Activated CD4-positive, alpha-beta T cell treated with anti-CD3 and anti-CD28 coated beads, Interleukin-2, amount 50 U/mL, for 48 hours (primary cell): ENCODE measurements at regions not wholly inside any gene's neighbourhood (a gene's known extent, or its start where the extent isn't known, plus 50 kb on each side); places are given as distances from the start of the nearest gene placed in this dataset.
"Not testable (repeated sequence)": the region's sequence is repeated elsewhere in the genome, so short reads cannot be mapped to it uniquely, and the experiment has no call there.

Experiments used
- DNase-seq, 2 experiments: peaks; one replicate each; pipeline ENCODE4 v3.0.0-alpha.2; 2020

DNA sequence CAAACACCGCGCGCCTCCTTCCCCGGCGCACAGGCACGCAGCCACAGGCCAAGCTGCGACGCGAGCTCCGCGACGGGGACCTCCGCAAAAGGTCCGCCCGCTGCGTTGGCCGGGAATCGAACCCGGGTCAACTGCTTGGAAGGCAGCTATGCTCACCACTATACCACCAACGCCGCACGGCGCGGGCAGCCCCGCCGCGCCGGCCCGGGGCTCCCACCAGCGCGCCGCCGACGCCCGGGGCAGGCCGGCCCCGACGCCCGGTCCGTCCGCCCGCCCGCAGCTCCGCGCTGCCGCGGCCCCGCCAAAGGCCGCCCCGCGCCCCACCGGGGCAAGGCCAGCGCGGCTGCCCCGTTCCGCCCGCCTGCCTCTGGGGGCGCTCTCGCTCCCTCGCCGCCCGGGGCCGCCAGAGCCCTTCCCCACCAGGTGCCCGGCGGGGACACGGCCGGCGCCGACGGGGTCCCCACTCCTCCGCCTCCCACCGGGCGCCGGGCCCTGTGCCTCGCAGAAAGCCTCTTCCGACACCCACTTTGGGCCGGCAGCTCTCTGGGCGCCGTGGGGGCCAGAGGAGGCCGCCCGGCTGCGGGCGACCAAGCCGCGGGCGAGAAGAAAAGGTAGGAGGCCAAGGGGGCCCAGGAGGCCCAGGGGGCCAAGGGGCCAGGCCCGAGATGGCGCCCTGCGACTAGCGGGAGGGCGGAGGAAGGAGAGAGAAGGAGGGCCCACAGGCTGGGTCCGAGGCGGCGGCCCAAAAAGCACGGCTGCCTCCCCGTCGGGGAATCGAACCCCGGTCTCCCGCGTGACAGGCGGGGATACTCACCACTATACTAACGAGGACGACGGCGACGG is 50.2 kb upstream of the FCGR2A start:
- DNase-seq, result not testable (repeated sequence)

DNA sequence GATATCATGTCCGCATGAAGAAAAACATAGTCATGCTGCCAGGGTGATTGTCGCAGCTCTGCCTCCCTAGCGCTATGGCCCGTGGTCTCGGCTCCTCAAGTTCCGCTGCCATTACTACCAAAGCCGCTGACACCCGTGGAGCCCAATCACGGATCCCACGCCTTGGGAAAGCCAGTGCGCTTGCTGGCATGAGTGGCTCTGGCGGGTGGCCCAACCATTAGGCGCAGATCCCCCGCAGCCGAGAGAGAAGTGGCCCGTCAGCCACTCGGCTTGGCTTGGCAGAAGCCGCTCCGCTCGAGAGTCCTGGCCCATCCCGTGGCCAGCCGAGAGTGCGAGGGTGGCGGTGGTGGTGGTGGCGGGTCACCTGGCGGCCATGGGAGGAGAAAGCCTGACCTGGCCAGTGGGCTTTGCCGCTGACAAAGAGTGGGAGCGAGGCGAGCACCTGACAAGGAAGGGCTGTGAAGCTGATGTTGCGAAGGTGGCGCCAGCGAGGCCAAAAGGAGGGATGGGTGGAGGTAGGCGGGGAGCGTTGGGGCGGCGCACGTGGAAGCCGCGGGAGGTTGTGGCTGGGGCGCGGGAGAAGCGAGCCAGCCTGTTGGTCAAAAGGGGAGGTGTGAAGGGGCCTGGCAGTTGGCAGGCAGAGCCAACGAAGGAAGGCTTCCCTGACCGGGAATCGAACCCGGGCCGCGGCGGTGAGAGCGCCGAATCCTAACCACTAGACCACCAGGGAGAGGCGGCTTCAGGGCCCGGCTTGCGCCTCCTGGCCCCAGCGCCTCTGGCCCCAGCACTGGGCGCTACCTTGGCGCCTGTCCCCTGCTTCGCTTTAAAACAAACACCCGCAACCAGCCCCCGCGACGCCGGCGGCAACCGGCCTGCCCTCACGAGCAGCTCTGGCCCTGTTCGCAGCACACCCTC is 51.0 kb upstream of the FCGR2A start:
- DNase-seq, result peak; percentile 30 to 41

DNA sequence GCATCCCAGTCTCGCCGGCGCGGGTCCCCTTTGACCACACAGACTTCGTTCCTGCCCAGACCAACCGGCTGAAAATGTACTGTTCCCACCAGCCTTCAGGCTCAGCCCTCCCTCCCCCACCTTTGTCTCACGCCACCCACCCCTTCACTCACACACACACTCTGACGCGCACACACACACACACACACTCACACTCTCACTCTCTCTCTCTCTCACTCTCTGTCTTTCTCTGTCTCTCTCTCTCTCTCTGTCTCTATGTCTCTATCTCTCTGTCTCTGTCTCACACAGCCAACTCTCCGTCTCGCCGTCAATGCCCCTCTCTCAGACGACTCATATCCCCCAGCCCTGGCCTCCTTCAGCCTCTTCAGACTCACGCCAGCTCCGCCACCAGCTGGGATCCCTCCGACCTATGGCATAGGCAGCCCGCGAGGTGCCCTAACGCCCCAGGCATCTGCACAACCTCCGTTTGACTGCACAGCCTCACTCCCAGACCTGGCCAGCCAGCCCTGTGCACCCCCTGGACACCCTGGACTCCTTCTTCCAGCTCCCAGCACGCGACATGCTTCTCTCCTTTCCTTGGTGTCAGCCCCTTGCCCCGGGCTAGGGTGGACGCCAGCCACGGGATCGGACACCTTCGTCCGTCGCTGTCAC is 53.4 kb upstream of the FCGR2A start:
- not testable (repeated sequence) for DNase-seq

GRCh38 chr1:161447760-161448332 is 57.4 kb upstream of the FCGR2A start:
- not testable (repeated sequence) for DNase-seq

DNA sequence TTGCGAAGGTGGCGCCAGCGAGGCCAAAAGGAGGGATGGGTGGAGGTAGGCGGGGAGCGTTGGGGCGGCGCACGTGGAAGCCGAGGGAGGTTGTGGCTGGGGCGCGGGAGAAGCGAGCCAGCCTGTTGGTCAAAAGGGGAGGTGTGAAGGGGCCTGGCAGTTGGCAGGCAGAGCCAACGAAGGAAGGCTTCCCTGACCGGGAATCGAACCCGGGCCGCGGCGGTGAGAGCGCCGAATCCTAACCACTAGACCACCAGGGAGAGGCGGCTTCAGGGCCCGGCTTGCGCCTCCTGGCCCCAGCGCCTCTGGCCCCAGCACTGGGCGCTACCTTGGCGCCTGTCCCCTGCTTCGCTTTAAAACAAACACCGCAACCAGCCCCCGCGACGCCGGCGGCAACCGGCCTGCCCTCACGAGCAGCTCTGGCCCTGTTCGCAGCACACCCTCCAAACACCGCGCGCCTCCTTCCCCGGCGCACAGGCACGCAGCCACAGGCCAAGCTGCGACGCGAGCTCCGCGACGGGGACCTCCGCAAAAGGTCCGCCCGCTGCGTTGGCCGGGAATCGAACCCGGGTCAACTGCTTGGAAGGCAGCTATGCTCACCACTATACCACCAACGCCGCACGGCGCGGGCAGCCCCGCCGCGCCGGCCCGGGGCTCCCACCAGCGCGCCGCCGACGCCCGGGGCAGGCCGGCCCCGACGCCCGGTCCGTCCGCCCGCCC is 58.1 kb upstream of the FCGR2A start:
- DNase-seq, result not testable (repeated sequence)

DNA sequence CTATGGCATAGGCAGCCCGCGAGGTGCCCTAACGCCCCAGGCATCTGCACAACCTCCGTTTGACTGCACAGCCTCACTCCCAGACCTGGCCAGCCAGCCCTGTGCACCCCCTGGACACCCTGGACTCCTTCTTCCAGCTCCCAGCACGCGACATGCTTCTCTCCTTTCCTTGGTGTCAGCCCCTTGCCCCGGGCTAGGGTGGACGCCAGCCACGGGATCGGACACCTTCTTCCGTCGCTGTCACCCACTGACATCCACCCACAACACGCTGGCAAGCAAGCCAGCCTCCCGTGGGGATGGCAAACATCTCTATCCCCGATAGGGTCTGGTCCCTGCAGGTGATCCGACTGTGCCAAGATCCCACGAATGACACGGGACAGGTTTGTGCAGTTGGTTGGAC is 60.5 kb upstream of the FCGR2A start:
- DNase-seq, result not testable (repeated sequence)

- peak in 1 of 2 experiments; percentile 8 for DNase-seq
These were observed 61.0 kb upstream of the FCGR2A start for GRCh38 chr1:161444255-161444654.

- DNase-seq, result peak; percentile 61 to 69
These were observed 64.9 kb upstream of the FCGR2A start for GRCh38 chr1:161440312-161440894.

DNA sequence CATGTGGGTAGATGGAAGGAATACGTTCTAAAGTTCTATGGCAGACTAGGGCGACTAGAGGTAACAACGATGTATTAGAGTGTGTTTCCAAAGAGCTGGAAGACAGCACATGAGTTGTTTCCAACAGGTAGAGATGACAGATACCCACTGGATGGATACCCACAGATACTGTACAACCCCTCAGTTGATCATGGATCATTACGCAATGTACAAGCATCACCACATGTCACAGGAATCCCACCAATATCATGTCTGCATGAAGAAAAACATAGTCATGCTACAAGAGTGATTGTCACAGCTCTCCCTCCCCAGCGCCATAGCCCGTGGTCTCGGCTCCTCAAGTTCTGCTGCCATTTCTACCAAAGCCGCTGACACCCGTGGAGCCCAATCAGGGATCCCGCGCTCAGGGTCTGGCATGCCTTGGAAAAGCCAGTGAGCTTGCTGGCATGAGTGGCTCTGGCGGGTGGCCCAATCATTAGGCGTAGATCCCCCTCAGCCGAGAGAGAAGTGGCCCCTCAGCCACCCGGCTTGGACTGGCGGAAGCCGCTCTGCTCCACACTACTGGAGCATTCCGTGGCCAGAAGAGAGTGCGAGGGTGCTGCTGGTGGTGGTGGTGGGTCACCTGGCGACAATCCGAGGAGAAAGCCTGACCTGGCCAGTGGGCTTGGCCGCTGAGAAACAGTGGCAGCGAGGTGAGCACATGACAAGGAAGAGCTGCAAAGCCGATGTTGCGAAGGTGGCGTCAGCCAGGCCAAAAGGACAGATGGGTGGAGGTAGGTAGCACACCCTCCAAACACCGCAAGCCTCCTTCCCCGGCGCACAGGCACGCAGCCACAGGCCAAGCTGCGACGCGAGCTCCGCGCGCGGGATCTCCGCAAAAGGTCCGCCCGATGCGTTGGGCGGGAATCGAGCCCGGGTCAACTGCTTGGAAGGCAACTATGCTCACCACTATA is 65.7 kb upstream of the FCGR2A start:
- DNase-seq, result peak; percentile 70 to 76

- DNase-seq, result not testable (repeated sequence)
These were observed 65.5 kb upstream of the CFAP126 start for GRCh38 chr1:161433191-161433590.

DNA sequence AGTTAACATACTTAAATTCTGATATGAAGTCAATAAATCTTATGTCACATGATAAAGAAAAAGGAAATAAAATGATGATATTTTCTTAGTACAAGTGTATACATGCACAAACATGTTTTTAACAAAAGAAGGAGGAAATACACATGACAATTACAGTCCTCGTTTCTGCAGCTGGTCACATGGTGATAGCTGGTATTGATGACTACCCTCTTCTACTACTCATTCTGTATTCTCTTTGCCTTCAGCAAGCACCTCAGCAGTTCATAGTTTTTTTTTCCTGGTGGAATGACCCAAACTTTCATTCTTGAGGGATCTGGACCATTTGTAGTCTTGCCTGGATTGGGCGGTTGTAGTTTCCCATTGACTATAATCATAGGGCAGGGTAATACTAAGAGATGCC is 64.4 kb upstream of the CFAP126 start:
- no peak for DNase-seq

- peak; percentile 48 to 59 for DNase-seq
These were observed 60.2 kb upstream of the CFAP126 start for GRCh38 chr1:161427733-161428516.

- not testable (repeated sequence) for DNase-seq
These were observed 55.2 kb upstream of the CFAP126 start for GRCh38 chr1:161422914-161423313.

DNA sequence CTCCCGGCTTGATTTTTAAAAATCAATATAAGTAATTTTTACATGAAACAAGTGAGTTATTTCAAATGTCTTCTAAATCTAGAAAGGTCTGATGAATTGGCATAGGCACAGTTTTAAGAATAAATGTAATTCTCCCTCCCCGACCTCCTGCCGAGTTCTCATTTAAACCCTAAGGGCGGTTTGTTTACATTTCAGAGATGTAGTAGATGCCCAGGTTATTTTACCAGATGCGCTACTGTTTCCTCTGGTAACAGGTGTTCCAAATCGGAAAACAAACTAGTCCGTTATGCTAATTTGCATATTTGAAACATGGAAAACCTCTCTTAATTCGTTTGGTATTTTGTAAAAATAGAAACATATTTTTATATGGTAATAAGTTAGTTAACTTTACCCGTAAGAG is 53.8 kb upstream of the CFAP126 start:
- DNase-seq, result no peak

DNA sequence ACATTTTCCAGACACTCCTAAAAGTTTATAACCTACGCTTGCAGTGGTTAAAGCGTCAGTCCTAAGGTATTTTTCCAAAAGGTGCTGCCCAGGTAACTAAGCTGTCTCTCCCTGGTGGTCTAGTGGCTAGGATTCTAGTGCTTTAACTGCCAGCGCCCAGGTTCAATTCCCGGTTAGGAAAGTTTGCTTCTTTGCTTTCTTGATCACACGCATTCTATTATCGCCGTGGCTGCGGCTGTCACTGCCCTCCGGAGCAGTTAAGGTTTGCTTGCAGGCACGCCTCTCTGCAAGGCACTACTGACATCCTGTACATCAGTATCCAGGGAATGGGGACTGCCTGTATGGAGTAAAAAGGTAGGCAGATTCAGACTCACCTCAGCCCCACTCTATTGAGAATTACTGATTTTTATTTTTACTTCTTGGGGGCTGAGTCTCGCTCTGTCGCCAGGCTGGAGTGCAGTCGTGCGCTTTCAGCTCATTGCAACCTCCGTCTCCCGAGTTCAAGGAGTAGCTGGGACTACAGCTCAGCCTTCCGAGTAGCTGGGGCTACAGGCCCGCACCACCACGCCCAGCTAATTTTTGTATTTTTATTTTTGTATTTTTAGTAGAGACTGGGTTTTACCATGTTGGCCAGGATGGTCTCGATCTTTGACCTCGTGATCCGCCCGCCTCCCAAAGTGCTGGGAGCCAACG is 53.2 kb upstream of the CFAP126 start:
- no peak for DNase-seq

GRCh38 chr1:161417536-161417935 is 49.9 kb upstream of the CFAP126 start:
- not testable (repeated sequence) for DNase-seq
